ENCODE measurements at regions not wholly inside any gene's neighbourhood (a gene's known extent, or its start where the extent isn't known, plus 50 kb on each side); places are given as distances from the start of the nearest gene placed in this dataset.

GRCh38 chr10:132115732-132116131 is 50.0 kb downstream of the JAKMIP3 start:
- TF ChIP-seq CTCF (IDR thresholded peaks at IDR 0.05; ENCODE audit: low read depth, low read length), result no peak
- H3K4me3 ChIP-seq (replicated peaks in 1 of 2; ENCODE audit: low read depth in 2 of 2, low read length in 2 of 2), result no peak overlapping the region
- DNase-seq (ENCODE audit: low read depth in 2 of 2), result peak; percentile 9 to 22

GRCh38 chr10:132117146-132117545 is 51.4 kb downstream of the JAKMIP3 start:
- TF ChIP-seq CTCF (IDR thresholded peaks at IDR 0.05; ENCODE audit: low read depth, low read length), result no peak
- DNase-seq (ENCODE audit: low read depth in 2 of 2), result no peak

GRCh38 chr10:132117636-132118190 is 52.0 kb downstream of the JAKMIP3 start:
- TF ChIP-seq CTCF (IDR thresholded peaks at IDR 0.05; ENCODE audit: low read depth, low read length), result no peak
- no peak overlapping the region for H3K4me3 ChIP-seq (replicated peaks in 1 of 2; ENCODE audit: low read depth in 2 of 2, low read length in 2 of 2)
- no peak for DNase-seq (ENCODE audit: low read depth in 2 of 2)

More at GRCh38 chr10:132117146-132117545, 51.4 kb downstream of the JAKMIP3 start:
- no peak overlapping the region for H3K4me3 ChIP-seq (replicated peaks in 1 of 2; ENCODE audit: low read depth in 2 of 2, low read length in 2 of 2)

- TF ChIP-seq CTCF (IDR thresholded peaks at IDR 0.05; ENCODE audit: low read depth, low read length), result no peak
- no peak for DNase-seq (ENCODE audit: low read depth in 2 of 2)
- no peak overlapping the region for H3K4me3 ChIP-seq (replicated peaks in 1 of 2; ENCODE audit: low read depth in 2 of 2, low read length in 2 of 2)
These were observed 52.6 kb downstream of the JAKMIP3 start for GRCh38 chr10:132118366-132118765.

- TF ChIP-seq CTCF (IDR thresholded peaks at IDR 0.05; ENCODE audit: low read depth, low read length), result no peak
- no peak for DNase-seq (ENCODE audit: low read depth in 2 of 2)
- H3K4me3 ChIP-seq (replicated peaks in 1 of 2; ENCODE audit: low read depth in 2 of 2, low read length in 2 of 2), result no peak overlapping the region
These were observed 54.5 kb downstream of the JAKMIP3 start for GRCh38 chr10:132120200-132120599.

- no peak overlapping the region for H3K4me3 ChIP-seq (replicated peaks in 1 of 2; ENCODE audit: low read depth in 2 of 2, low read length in 2 of 2)
- TF ChIP-seq CTCF (IDR thresholded peaks at IDR 0.05; ENCODE audit: low read depth, low read length), result no peak
- DNase-seq (ENCODE audit: low read depth in 2 of 2), result no peak
These were observed 55.2 kb downstream of the JAKMIP3 start for GRCh38 chr10:132120734-132121510.

Measured in cardiac fibroblast (primary cell).